Astrocyte (in vitro differentiated cells and primary cell): ENCODE measurements at regions not wholly inside any gene's neighbourhood (a gene's known extent, or its start where the extent isn't known, plus 50 kb on each side); places are given as distances from the start of the nearest gene placed in this dataset.
"Not testable (repeated sequence)": the region's sequence is repeated elsewhere in the genome, so short reads cannot be mapped to it uniquely, and the experiment has no call there.

Source experiments
- DNase-seq: peaks from one replicate; pipeline ENCODE4 v3.0.0-alpha.2; 2010; ENCODE audit warnings: low read depth
- FAIRE-seq: peaks from 2 replicates; lab custom pipeline; 2011; peaks lifted over from hg19 to GRCh38; lab: Jason Lieb, UNC
- H2AFZ ChIP-seq: 2 replicates; pipeline ENCODE4 v1.6.0; 2012; ENCODE audit warnings: low read depth, low read length, inconsistent platforms
- H3K27ac ChIP-seq: 2 replicates; pipeline ENCODE4 v1.5.1; 2011; ENCODE audit warnings: low read depth, low read length, inconsistent platforms
- H3K27me3 ChIP-seq: 2 replicates; pipeline ENCODE4 v1.6.0; 2011; ENCODE audit warnings: low read length, inconsistent platforms; ENCODE audit not compliant: insufficient read depth
- H3K36me3 ChIP-seq: 2 replicates; pipeline ENCODE4 v1.5.1; 2011; ENCODE audit warnings: low read length, inconsistent platforms; ENCODE audit not compliant: insufficient read depth
- H3K4me1 ChIP-seq: 2 replicates; pipeline ENCODE4 v1.5.1; 2011; ENCODE audit warnings: low read length, inconsistent platforms; ENCODE audit not compliant: insufficient read depth
- H3K4me2 ChIP-seq: 2 replicates; pipeline ENCODE4 v1.6.0; 2012; ENCODE audit warnings: low read length, inconsistent platforms
- H3K4me3 ChIP-seq: 2 replicates; pipeline ENCODE4 v1.5.1; 2011; ENCODE audit warnings: low read depth, mild to moderate bottlenecking, low read length, inconsistent platforms; ENCODE audit not compliant: insufficient read depth
- H3K79me2 ChIP-seq: 2 replicates; pipeline ENCODE4 v1.6.0; 2012; ENCODE audit warnings: mild to moderate bottlenecking, low read length, inconsistent platforms; ENCODE audit not compliant: insufficient read depth
- H3K9ac ChIP-seq: 2 replicates; pipeline ENCODE4 v1.6.0; 2012; ENCODE audit warnings: mild to moderate bottlenecking, low read length, inconsistent platforms
- H3K9me3 ChIP-seq: 2 replicates; pipeline ENCODE4 v1.5.1; 2012; ENCODE audit warnings: low read depth, mild to moderate bottlenecking, low read length, inconsistent platforms; ENCODE audit not compliant: insufficient read depth
- H4K20me1 ChIP-seq: 2 replicates; pipeline ENCODE4 v1.6.0; 2012; ENCODE audit warnings: low read length, inconsistent platforms; ENCODE audit not compliant: insufficient read depth
- H3K27ac Mint-ChIP-seq: one replicate; pipeline ENCODE4 v1.8.0; 2021; ENCODE audit warnings: mild to moderate bottlenecking, mixed read lengths; ENCODE audit not compliant: unreplicated experiment
- H3K27me3 Mint-ChIP-seq: one replicate; pipeline ENCODE4 v1.8.0; 2021; ENCODE audit warnings: low read depth, mixed read lengths; ENCODE audit not compliant: unreplicated experiment
- H3K36me3 Mint-ChIP-seq: one replicate; pipeline ENCODE4 v1.8.0; 2021; ENCODE audit warnings: low read depth, mixed read lengths; ENCODE audit not compliant: unreplicated experiment
- H3K4me1 Mint-ChIP-seq: one replicate; pipeline ENCODE4 v1.8.0; 2021; ENCODE audit warnings: low read depth, mixed read lengths; ENCODE audit not compliant: unreplicated experiment
- H3K4me3 Mint-ChIP-seq: one replicate; pipeline ENCODE4 v1.8.0; 2021; ENCODE audit warnings: mild to moderate bottlenecking, moderate library complexity, mixed read lengths; ENCODE audit not compliant: unreplicated experiment
- H3K9me3 Mint-ChIP-seq: one replicate; pipeline ENCODE4 v1.8.0; 2021; ENCODE audit warnings: mild to moderate bottlenecking, mixed read lengths; ENCODE audit not compliant: unreplicated experiment

GRCh38 chr2:111266556-111266955 is 145.8 kb downstream of the BCL2L11 start:
- not testable (repeated sequence) for H3K9me3 Mint-ChIP-seq, H3K4me2 ChIP-seq, DNase-seq, H3K4me3 ChIP-seq, H3K79me2 ChIP-seq, H3K4me3 Mint-ChIP-seq, H4K20me1 ChIP-seq, H2AFZ ChIP-seq, H3K27me3 Mint-ChIP-seq, H3K27ac ChIP-seq, H3K36me3 Mint-ChIP-seq, H3K27me3 ChIP-seq, H3K4me1 Mint-ChIP-seq, H3K9ac ChIP-seq, H3K36me3 ChIP-seq, H3K27ac Mint-ChIP-seq, FAIRE-seq, H3K4me1 ChIP-seq, H3K9me3 ChIP-seq

DNA sequence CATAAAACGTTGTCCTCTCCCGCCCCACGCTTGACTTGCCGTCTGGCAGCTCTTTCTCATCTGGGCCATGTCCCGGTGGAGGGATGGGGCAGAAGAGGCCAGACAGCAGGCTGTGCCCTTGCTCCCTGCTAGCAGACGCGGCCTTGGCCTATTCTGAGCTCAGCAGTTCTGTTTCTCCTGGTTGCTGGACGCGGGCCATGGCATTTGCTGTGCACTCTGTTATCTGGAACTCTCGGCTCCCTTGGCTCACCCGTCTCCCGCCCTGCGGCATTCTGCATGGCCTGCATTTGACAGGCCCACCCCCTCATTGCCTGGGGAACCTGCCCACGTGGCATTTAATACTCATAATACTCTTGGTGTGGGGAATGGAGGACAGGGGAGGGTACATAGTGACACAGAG is 146.3 kb downstream of the BCL2L11 start:
- H3K27ac ChIP-seq, H3K4me1 Mint-ChIP-seq, H3K27me3 Mint-ChIP-seq, H4K20me1 ChIP-seq, H3K27ac Mint-ChIP-seq, H3K4me3 ChIP-seq, H2AFZ ChIP-seq, H3K4me2 ChIP-seq, H3K9me3 Mint-ChIP-seq, H3K27me3 ChIP-seq, H3K36me3 ChIP-seq, H3K79me2 ChIP-seq, H3K4me1 ChIP-seq, H3K9ac ChIP-seq, H3K4me3 Mint-ChIP-seq, H3K36me3 Mint-ChIP-seq, H3K9me3 ChIP-seq, FAIRE-seq: not testable (repeated sequence)
- peak; percentile 51 for DNase-seq

DNA sequence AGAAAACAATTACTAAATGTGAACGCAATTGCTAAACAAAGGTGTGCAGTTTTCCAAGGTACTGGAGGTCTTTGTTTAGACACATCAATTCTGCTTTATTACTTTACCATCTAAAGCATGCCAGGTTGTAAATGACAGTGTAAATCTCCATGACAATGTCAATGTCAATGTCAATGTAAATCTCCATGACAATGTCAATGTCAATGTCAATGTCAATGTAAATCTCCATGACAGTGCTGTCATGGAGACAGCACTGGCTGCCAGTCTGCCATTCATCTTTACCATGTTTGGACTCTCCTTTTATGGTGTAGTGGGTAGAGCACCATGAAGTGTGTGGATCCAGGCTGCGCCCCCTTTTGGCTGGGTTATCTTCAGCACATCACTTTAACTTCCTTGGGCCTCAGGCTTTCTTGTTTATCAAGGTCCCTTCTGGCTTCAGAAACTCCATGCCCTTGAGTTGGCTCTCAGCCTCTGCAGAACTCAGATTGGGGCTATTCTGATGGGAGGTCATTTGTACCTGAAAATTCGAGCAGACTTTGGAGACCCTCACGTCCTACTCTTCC is 149.1 kb downstream of the BCL2L11 start:
- not testable (repeated sequence) for H2AFZ ChIP-seq, H3K27ac Mint-ChIP-seq, FAIRE-seq, H3K27ac ChIP-seq, H3K27me3 ChIP-seq, H3K4me1 Mint-ChIP-seq, DNase-seq, H3K4me2 ChIP-seq, H4K20me1 ChIP-seq, H3K9me3 Mint-ChIP-seq, H3K9me3 ChIP-seq, H3K36me3 Mint-ChIP-seq, H3K79me2 ChIP-seq, H3K27me3 Mint-ChIP-seq, H3K4me1 ChIP-seq, H3K36me3 ChIP-seq, H3K4me3 ChIP-seq, H3K9ac ChIP-seq, H3K4me3 Mint-ChIP-seq

DNA sequence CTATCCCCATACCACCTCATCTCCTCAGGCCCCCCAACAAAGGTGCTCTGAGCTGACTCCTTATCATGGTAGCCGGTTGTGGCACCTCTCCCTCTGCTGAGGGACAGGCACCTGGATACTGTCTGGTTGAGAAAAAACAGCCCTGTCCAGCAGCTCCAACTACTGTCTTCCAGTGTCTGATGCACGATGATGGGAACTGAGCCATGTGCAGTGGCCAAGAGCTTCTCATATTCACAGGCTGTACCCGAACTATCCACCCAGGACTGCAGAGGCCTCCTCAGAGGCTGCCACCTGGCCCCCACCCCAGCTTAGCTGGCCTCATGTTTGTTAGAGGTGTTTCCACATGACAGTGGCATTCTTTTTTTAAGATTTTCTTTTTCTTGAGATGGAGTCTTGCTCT is 149.9 kb downstream of the BCL2L11 start:
- H3K9me3 Mint-ChIP-seq, H3K36me3 Mint-ChIP-seq: not testable (repeated sequence)

GRCh38 chr2:111271647-111272304 is 151.1 kb downstream of the BCL2L11 start:
- not testable (repeated sequence) for H3K4me2 ChIP-seq, H3K4me1 Mint-ChIP-seq, H3K79me2 ChIP-seq, H3K27me3 ChIP-seq, FAIRE-seq, H3K27me3 Mint-ChIP-seq, H4K20me1 ChIP-seq, H3K9me3 ChIP-seq, H3K27ac Mint-ChIP-seq, H3K27ac ChIP-seq, H3K9me3 Mint-ChIP-seq, H3K36me3 Mint-ChIP-seq, H3K4me3 Mint-ChIP-seq, H3K4me1 ChIP-seq, H3K36me3 ChIP-seq, H2AFZ ChIP-seq, H3K9ac ChIP-seq, H3K4me3 ChIP-seq, DNase-seq

More for the DNA sequence above, 149.9 kb downstream of the BCL2L11 start:
- H3K4me3 ChIP-seq, H3K9me3 ChIP-seq, FAIRE-seq, DNase-seq, H3K27ac Mint-ChIP-seq, H3K27me3 ChIP-seq, H3K4me1 Mint-ChIP-seq, H2AFZ ChIP-seq, H3K9ac ChIP-seq, H3K4me1 ChIP-seq, H3K36me3 ChIP-seq, H3K27me3 Mint-ChIP-seq, H3K27ac ChIP-seq, H4K20me1 ChIP-seq, H3K4me2 ChIP-seq, H3K79me2 ChIP-seq, H3K4me3 Mint-ChIP-seq: not testable (repeated sequence)

DNA sequence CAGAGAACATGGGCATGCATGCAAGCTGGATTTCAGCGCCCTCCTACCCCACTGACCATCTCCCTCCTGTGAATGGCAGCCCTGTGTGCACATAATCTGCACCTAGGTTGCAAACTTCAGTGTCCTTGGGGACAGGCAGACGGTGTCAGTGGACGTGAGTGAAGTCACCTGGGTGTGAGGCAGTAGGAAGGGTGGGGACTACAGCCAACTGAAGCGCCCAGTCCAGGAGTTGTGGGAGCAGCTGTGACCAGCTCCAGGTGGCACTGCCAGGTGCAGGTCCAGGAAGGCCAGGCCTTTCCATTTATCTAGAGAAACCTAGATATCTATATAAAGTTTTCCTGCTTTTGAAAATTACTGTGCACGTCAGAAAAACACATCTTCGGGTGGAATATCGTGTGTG is 152.3 kb downstream of the BCL2L11 start:
- H3K4me3 Mint-ChIP-seq, DNase-seq, H3K4me1 Mint-ChIP-seq: not testable (repeated sequence)

More for the DNA sequence above, 152.3 kb downstream of the BCL2L11 start:
- not testable (repeated sequence) for H3K4me1 ChIP-seq, H2AFZ ChIP-seq, H3K27me3 ChIP-seq, H3K27me3 Mint-ChIP-seq, H3K9me3 Mint-ChIP-seq, H3K36me3 ChIP-seq, H3K36me3 Mint-ChIP-seq, H3K4me3 ChIP-seq, H3K79me2 ChIP-seq, H3K9ac ChIP-seq, H3K27ac Mint-ChIP-seq, H3K9me3 ChIP-seq, H3K27ac ChIP-seq, FAIRE-seq, H3K4me2 ChIP-seq, H4K20me1 ChIP-seq
